Stimulated activated CD8-positive, alpha-beta memory T cell treated with anti-CD3 and anti-CD28 coated beads, Interleukin-15, amount 100 ng/mL, for 48 hours (primary cell): ENCODE measurements at regions not wholly inside any gene's neighbourhood (a gene's known extent, or its start where the extent isn't known, plus 50 kb on each side); places are given as distances from the start of the nearest gene placed in this dataset.
"Not testable (repeated sequence)": the region's sequence is repeated elsewhere in the genome, so short reads cannot be mapped to it uniquely, and the experiment has no call there.

Source experiments
- DNase-seq, 2 donors: peaks; one replicate each; pipeline ENCODE4 v3.0.0-alpha.2; 2020; ENCODE audit warnings: low read depth in 2 of 2

DNA sequence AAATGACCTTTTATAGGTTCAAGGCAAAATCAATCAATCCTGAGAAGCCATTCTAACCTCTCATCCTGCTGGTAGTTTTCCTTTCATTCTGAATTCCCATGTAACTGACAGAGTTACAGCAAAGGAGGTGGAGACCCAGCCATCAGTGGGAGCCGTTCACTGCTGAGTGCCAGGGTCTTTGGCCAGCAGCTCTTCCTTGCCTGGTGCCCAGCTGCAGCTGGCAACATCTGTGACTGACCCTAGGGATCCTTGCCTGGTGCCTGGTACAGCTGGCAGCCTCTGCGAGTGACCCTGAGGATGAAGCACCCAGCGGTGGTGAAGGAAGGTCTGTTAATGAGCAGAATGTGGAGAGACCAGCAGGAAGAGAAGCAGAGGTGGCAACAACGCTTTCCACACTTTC is 314.6 kb downstream of the THBS2 start:
- DNase-seq, result no peak

DNA sequence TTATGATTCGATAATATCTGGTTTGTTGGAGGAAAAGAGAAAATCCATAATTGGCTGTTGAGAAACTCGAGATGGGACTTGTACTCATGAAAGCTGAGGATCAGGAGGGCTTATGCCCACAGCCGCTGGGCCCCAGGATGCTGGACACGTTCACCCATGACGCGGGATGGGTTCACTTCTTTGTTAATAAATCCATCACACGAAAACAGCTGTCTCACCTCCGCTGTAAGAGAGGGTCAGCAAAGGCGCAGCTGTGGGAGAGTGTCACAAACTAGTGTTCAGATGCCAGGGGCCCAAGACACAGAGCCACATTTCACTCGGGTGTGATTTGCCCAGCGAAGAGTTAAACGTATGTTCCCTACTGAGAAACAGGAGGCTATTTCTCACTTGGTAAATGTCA is 315.1 kb downstream of the THBS2 start:
- DNase-seq, result no peak

DNA sequence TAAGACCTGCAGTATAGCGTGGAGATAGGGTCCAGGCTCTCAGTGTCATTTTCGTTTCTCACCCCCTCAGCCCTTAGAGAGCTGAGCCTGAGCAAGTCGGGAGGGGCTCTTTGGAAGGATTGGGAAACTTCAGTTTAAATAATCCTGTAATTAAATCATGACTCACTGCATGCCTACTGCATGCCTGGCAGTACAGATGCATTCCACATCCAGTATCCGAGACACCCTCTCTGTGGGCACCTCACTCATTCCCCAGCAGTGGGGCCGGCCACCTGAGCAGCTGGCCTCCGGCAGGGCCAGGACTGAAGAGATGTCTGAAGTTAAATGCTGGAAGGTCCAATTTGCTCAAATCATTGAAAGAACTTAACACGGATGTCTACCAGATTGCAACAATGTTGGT is 316.6 kb downstream of the THBS2 start:
- no peak for DNase-seq

GRCh38 chr6:168935628-168936010 is 318.0 kb downstream of the THBS2 start:
- no peak for DNase-seq

GRCh38 chr6:168934660-168935627 is 318.7 kb downstream of the THBS2 start:
- DNase-seq, result no peak

GRCh38 chr6:168932171-168932570 is 321.5 kb downstream of the THBS2 start:
- not testable (repeated sequence) for DNase-seq

- not testable (repeated sequence) for DNase-seq
Measured at GRCh38 chr6:168931072-168931471, 322.6 kb downstream of the THBS2 start.

- no peak for DNase-seq
Measured at GRCh38 chr6:168929871-168930450, 323.7 kb downstream of the THBS2 start.

GRCh38 chr6:168928012-168928411 is 325.6 kb downstream of the THBS2 start:
- no peak for DNase-seq

- DNase-seq, result no peak
Measured at GRCh38 chr6:168927026-168927425, 326.6 kb downstream of the THBS2 start.

DNA sequence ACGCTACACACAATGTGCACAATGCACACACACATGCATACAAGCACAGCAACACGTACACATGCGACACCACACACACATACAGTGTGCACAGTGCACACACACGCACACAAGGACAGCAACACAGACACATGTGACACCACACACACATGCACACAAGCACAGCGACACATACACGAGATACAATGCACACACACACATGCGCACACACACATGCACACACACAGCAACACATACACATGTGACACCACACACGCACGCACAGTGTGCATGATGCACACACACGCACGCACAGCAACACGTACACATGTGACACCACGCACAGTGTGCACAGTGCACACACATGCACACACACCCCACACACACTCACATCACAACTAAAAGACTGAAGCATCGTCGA is 327.3 kb downstream of the THBS2 start:
- no peak for DNase-seq

DNA sequence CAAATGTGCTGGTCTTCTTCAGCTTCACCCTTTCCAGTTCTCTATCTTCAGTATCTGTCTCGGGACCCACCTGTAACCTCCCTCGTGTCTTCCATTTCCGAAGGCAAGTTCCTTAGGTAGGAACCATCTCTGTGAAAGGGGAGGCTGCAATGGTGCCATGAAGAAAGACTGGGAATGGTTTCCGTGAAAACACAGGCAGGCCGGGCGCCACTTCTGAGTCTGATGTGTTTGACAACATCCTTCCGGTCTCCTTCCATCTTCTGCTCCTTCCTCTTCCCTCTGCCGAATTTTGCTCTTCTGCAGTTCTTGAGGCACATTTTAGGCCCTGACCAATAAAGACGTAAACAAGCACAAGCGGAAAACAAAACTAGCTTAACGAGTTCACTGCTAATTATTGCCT is 328.0 kb downstream of the THBS2 start:
- no peak for DNase-seq

DNA sequence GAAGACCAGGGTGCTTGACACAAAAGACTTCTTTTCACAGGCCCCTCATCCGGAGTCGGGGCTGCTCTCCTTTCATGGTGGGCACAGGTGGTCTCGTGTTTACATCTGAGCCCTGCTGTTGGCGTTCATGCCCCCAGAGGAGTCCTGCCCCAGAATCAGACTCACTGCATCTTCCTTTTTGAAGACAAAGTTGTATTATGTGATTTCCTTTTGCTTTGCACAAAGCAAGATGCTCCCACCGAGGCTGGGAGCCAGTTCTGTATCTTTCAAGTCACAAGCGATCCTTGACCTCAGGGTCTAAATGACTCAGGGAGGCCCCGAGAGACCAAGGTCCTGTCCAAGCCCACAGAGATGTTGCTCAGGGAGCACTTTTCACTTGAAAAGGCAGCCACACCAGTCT is 330.5 kb downstream of the THBS2 start:
- DNase-seq, result no peak

DNA sequence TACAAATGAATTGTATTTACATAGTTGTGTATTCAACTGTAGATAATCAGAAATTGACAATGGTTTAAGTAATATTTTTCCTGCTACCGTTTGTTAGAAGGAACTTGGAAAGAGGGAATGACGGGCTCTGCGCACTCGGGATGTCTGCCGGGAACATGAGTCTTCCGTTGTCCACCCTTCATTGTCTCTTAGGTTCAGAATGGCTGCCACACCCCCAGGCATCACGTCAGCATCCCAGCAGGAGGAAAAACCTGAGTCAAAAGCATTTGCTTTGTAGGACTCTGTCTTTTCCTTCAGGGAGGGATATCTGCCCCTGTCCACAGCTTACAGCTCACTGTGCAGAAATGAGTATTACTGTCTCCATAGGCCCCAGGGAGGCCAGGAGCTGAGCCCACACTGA is 331.2 kb downstream of the THBS2 start:
- DNase-seq, result no peak

GRCh38 chr6:168920289-168920688 is 333.4 kb downstream of the THBS2 start:
- DNase-seq, result no peak

- DNase-seq, result no peak
Measured at GRCh38 chr6:168919470-168920179, 334.0 kb downstream of the THBS2 start.

- DNase-seq, result no peak
Measured at GRCh38 chr6:168916576-168917211, 337.0 kb downstream of the THBS2 start.

DNA sequence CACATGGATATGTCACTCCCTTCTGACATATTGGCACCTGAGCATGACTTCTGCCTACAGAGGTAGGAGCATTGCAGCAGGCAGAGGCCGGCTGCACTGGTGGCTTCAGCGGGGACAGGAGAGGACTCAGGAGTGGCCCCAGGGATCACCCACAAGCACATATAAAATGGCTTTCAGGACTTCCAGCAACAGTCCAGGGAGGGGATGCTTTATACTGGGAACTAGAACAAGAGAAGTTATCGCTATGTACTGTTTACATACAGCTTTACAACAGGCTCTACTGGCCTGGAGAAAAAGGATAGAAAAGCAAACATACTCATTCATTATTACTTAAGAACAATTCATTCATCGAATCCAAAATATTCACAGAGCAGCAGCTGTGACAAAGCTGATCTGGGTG is 337.8 kb downstream of the THBS2 start:
- DNase-seq, result no peak

GRCh38 chr6:168915242-168915641 is 338.4 kb downstream of the THBS2 start:
- DNase-seq, result no peak

GRCh38 chr6:168913866-168914469 is 339.7 kb downstream of the THBS2 start:
- no peak for DNase-seq

- not testable (repeated sequence) for DNase-seq
Measured at GRCh38 chr6:168913231-168913865, 340.3 kb downstream of the THBS2 start.
